CD14-positive monocyte (primary cell): ENCODE measurements at regions not wholly inside any gene's neighbourhood (a gene's known extent, or its start where the extent isn't known, plus 50 kb on each side); places are given as distances from the start of the nearest gene placed in this dataset.

Experiments used
- DNase-seq, 3 donors: peaks; one replicate each; pipeline ENCODE4 v3.0.0-alpha.2; 2011 to 2022
- H2AFZ ChIP-seq: 2 replicates; pipeline ENCODE4 v1.6.0; 2012; ENCODE audit warnings: mild to moderate bottlenecking, low read depth, low read length, inconsistent platforms; ENCODE audit not compliant: insufficient read depth, poor library complexity, severe bottlenecking
- H3K27ac ChIP-seq, 2 donors: 1 replicate in 1 of 2; 2 replicates in 1 of 2; pipeline ENCODE4 v1.5.1; 2012 to 2013; ENCODE audit warnings: low read length in 2 of 2, control low read depth in 1 of 2, inconsistent platforms in 1 of 2, low read depth in 1 of 2, mild to moderate bottlenecking in 1 of 2
- H3K27me3 ChIP-seq, 2 donors: one replicate each; pipeline versions ENCODE4 v1.6.0 to v1.6.1; 2011 to 2013; ENCODE audit warnings: low read length in 2 of 2; ENCODE audit not compliant: control insufficient read depth in 2 of 2, insufficient read depth in 2 of 2
- H3K36me3 ChIP-seq, 2 donors: replicated peaks in 1 of 2; 1 replicate in 1 of 2; 2 replicates in 1 of 2; pipeline versions ENCODE4 v1.5.1 to v1.6.1; 2012 to 2013; ENCODE audit warnings: low read length in 2 of 2, control low read depth in 1 of 2, inconsistent platforms in 1 of 2, mild to moderate bottlenecking in 1 of 2; ENCODE audit not compliant: insufficient read depth in 2 of 2, control insufficient read depth in 1 of 2
- H3K4me1 ChIP-seq, 2 donors: 1 replicate in 1 of 2; 2 replicates in 1 of 2; pipeline versions ENCODE4 v1.5.1 to v1.6.1; 2012 to 2013; ENCODE audit warnings: low read length in 2 of 2, control low read depth in 1 of 2, inconsistent platforms in 1 of 2, mild to moderate bottlenecking in 1 of 2, moderate library complexity in 1 of 2; ENCODE audit not compliant: insufficient read depth in 2 of 2, control insufficient read depth in 1 of 2
- H3K4me2 ChIP-seq: replicated peaks from 2 replicates; pipeline ENCODE3; 2012; ENCODE audit warnings: low read length, moderate library complexity, mild to moderate bottlenecking; ENCODE audit not compliant: poor library complexity, severe bottlenecking; ENCODE audit errors: extremely low read depth
- H3K4me3 ChIP-seq, 3 experiments: fragments of 200-600 bp in 1 of 3; sonication (generic) in 1 of 3; replicated peaks in 1 of 3; 1 replicate in 2 of 3; 2 replicates in 1 of 3; pipeline ENCODE4 v1.5.1; 2011 to 2013; ENCODE audit warnings: low read length in 3 of 3, mild to moderate bottlenecking in 3 of 3, control low read depth in 2 of 3, low read depth in 2 of 3, inconsistent platforms in 1 of 3, moderate library complexity in 1 of 3
- H3K79me2 ChIP-seq: 2 replicates; pipeline ENCODE4 v1.6.0; 2012; ENCODE audit warnings: mild to moderate bottlenecking, control low read depth, inconsistent platforms, low read length, moderate library complexity; ENCODE audit not compliant: insufficient read depth
- H3K9ac ChIP-seq: 2 replicates; pipeline ENCODE4 v1.6.0; 2017; ENCODE audit warnings: low read length, mild to moderate bottlenecking; ENCODE audit not compliant: insufficient read depth, poor library complexity, severe bottlenecking
- H3K9me3 ChIP-seq, 2 donors: replicated peaks in 1 of 2; 1 replicate in 1 of 2; 2 replicates in 1 of 2; pipeline versions ENCODE4 v1.5.1 to v1.6.1; 2012 to 2013; ENCODE audit warnings: low read length in 2 of 2, control low read depth in 1 of 2; ENCODE audit not compliant: control insufficient read depth in 1 of 2, insufficient read depth in 1 of 2
- H4K20me1 ChIP-seq: 2 replicates; pipeline ENCODE4 v1.6.0; 2012; ENCODE audit warnings: mild to moderate bottlenecking, low read length, control low read depth, moderate library complexity; ENCODE audit not compliant: insufficient read depth
- H3K27ac Mint-ChIP-seq, 7 donors: one replicate each; pipeline ENCODE4 v1.8.0; 2020; ENCODE audit warnings: mild to moderate bottlenecking in 7 of 7, mixed read lengths in 7 of 7, moderate library complexity in 6 of 7, inconsistent platforms in 2 of 7
- H3K27me3 Mint-ChIP-seq, 3 donors: one replicate each; pipeline ENCODE4 v1.8.0; 2021 to 2022; ENCODE audit warnings: low read depth in 3 of 3, mild to moderate bottlenecking in 3 of 3, mixed read lengths in 3 of 3, moderate library complexity in 3 of 3, inconsistent platforms in 1 of 3
- H3K36me3 Mint-ChIP-seq, 2 donors: one replicate each; pipeline ENCODE4 v1.8.0; 2020; ENCODE audit warnings: mixed read lengths in 2 of 2, inconsistent platforms in 1 of 2, mild to moderate bottlenecking in 1 of 2
- H3K4me1 Mint-ChIP-seq: one replicate; pipeline ENCODE4 v1.8.0; 2020; ENCODE audit warnings: mild to moderate bottlenecking, mixed read lengths
- H3K4me3 Mint-ChIP-seq, 2 donors: one replicate each; pipeline ENCODE4 v1.8.0; 2020; ENCODE audit warnings: mild to moderate bottlenecking in 2 of 2, mixed read lengths in 2 of 2, moderate library complexity in 1 of 2
- H3K9me3 Mint-ChIP-seq, 7 donors: one replicate each; pipeline ENCODE4 v1.8.0; 2020 to 2022; ENCODE audit warnings: mixed read lengths in 7 of 7, mild to moderate bottlenecking in 6 of 7, moderate library complexity in 6 of 7, inconsistent platforms in 2 of 7
- CTCF ChIP-seq: fragments of 200-600 bp; IDR thresholded peaks from one replicate; pipeline ENCODE4 v1.8.0; 2022; ENCODE audit warnings: antibody characterized with exemption, mild to moderate bottlenecking
- WGBS: methylation state at CpG from one replicate; pipeline ENCODE4 v1.1.5; 2013; ENCODE audit warnings: missing lambda C conversion rate; ENCODE audit not compliant: insufficient coverage; 5-methylcytosine and 5-hydroxymethylcytosine counted together
- intact Hi-C, 2 donors: fragments of 100-400 bp; cut with micrococcal nuclease; formaldehyde crosslinking; loops; one replicate each; pipeline versions ENCODE4 v1.15.0 to v1.15.1; 2023

GRCh38 chr9:75548871-75549270 is 341.6 kb upstream of the PCSK5 start:
- intact Hi-C loops: no loop called here
- no peak overlapping the region for H3K27ac Mint-ChIP-seq
- Histone ChIP-seq H3K4me2 (no peak overlapping the region), H3K9me3 (peaks cover 0 to 4% of the 10 kb centered on the region in 2 donors), H3K27me3 (no peaks in the 10 kb centered on the region), H3K36me3 (no peaks in the 10 kb centered on the region), H3K79me2 (no peaks in the 10 kb centered on the region), H4K20me1 (no peaks in the 10 kb centered on the region), H3K9ac (no peak overlapping the region), H3K4me1 (no peaks in the 10 kb centered on the region), H2AFZ (no peak overlapping the region), H3K4me3 (no peak overlapping the region), H3K27ac (no peak overlapping the region)
- no peak for TF ChIP-seq CTCF
- peaks cover 2 to 14% (median 11%) of the 10 kb centered on the region in 7 donors for H3K9me3 Mint-ChIP-seq
- no peaks in the 10 kb centered on the region for H3K4me1 Mint-ChIP-seq
- H3K27me3 Mint-ChIP-seq: peaks cover 0 to 3% (median 2%) of the 10 kb centered on the region in 3 donors
- no peak overlapping the region for H3K4me3 Mint-ChIP-seq
- no peak for DNase-seq
- WGBS: 100% methylated on average over 1 of the region's 2 CpGs
- H3K36me3 Mint-ChIP-seq: no peaks in the 10 kb centered on the region

- Mint-ChIP-seq H3K36me3 (no peaks in the 10 kb centered on the region), H3K4me1 (no peaks in the 10 kb centered on the region), H3K9me3 (peaks cover 5 to 18% (median 14%) of the 10 kb centered on the region in 7 donors), H3K27ac (no peak overlapping the region), H3K4me3 (no peak overlapping the region), H3K27me3 (peaks cover 0 to 3% (median 2%) of the 10 kb centered on the region in 3 donors)
- DNase-seq: no peak
- no peak overlapping the region for H3K4me3 ChIP-seq
- H3K27me3 ChIP-seq: no peaks in the 10 kb centered on the region
- no peak for TF ChIP-seq CTCF
- no CpG with 5 or more reads among the region's 1 CpG for WGBS
- no peak overlapping the region for H3K27ac ChIP-seq
- H2AFZ ChIP-seq: no peak overlapping the region
- H3K9ac ChIP-seq: no peak overlapping the region
- H3K4me1 ChIP-seq: no peaks in the 10 kb centered on the region
- no peaks in the 10 kb centered on the region for H3K79me2 ChIP-seq
- H3K9me3 ChIP-seq: peaks cover 0 to 4% of the 10 kb centered on the region in 2 donors
- intact Hi-C loops: no loop called here
- H3K4me2 ChIP-seq: no peak overlapping the region
- H4K20me1 ChIP-seq: no peaks in the 10 kb centered on the region
- no peaks in the 10 kb centered on the region for H3K36me3 ChIP-seq
Measured at GRCh38 chr9:75551861-75552260, 338.6 kb upstream of the PCSK5 start.
